GM20431 (cell line): ENCODE measurements at regions not wholly inside any gene's neighbourhood (a gene's known extent, or its start where the extent isn't known, plus 50 kb on each side); places are given as distances from the start of the nearest gene placed in this dataset.
"Not testable (repeated sequence)": the region's sequence is repeated elsewhere in the genome, so short reads cannot be mapped to it uniquely, and the experiment has no call there.

Source experiments
- in situ Hi-C: fragments of 300-500 bp; cut with MseI, MboI; formaldehyde crosslinking; loops from one replicate; pipeline ENCODE4 v1.15.0; 2020; ENCODE audit warnings: low sequenced_read_pairs; ENCODE audit not compliant: unreplicated experiment

- in situ Hi-C loops, result no loop called here
Observed at GRCh38 chr5:91288118-91288916, 94.8 kb downstream of the ARRDC3 start.

- in situ Hi-C loops, result not testable (repeated sequence)
Observed at GRCh38 chr5:91285062-91285461, 98.1 kb downstream of the ARRDC3 start.

- in situ Hi-C loops, result no loop called here
Observed at GRCh38 chr5:91283899-91284298, 99.2 kb downstream of the ARRDC3 start.

GRCh38 chr5:91283326-91283725, 99.8 kb downstream of the ARRDC3 start:
- in situ Hi-C loops, result no loop called here

- in situ Hi-C loops, result no loop called here
Observed at GRCh38 chr5:91282210-91282609, 100.9 kb downstream of the ARRDC3 start.

GRCh38 chr5:91281401-91281800, 101.7 kb downstream of the ARRDC3 start:
- in situ Hi-C loops, result no loop called here

GRCh38 chr5:91280362-91281269, 102.5 kb downstream of the ARRDC3 start:
- in situ Hi-C loops, result no loop called here

GRCh38 chr5:91277840-91278239, 105.3 kb downstream of the ARRDC3 start:
- in situ Hi-C loops, result no loop called here

- in situ Hi-C loops, result no loop called here
Observed at GRCh38 chr5:91277093-91277626, 106.0 kb downstream of the ARRDC3 start.

GRCh38 chr5:91272858-91273257, 110.3 kb downstream of the ARRDC3 start:
- in situ Hi-C loops, result no loop called here

GRCh38 chr5:91271999-91272398, 111.1 kb downstream of the ARRDC3 start:
- in situ Hi-C loops, result no loop called here

GRCh38 chr5:91269198-91269597, 113.9 kb downstream of the ARRDC3 start:
- in situ Hi-C loops, result no loop called here

- in situ Hi-C loops, result no loop called here
Observed at GRCh38 chr5:91266184-91266705, 116.9 kb downstream of the ARRDC3 start.

GRCh38 chr5:91264311-91265051, 118.6 kb downstream of the ARRDC3 start:
- in situ Hi-C loops, result no loop called here

- in situ Hi-C loops, result no loop called here
Observed at GRCh38 chr5:91263898-91264297, 119.2 kb downstream of the ARRDC3 start.

- in situ Hi-C loops, result no loop called here
Observed at GRCh38 chr5:91257301-91257700, 125.8 kb downstream of the ARRDC3 start.

GRCh38 chr5:91256142-91256524, 127.0 kb downstream of the ARRDC3 start:
- in situ Hi-C loops, result no loop called here

- in situ Hi-C loops, result no loop called here
Observed at GRCh38 chr5:91255396-91256141, 127.5 kb downstream of the ARRDC3 start.

GRCh38 chr5:91252916-91253315, 130.2 kb downstream of the ARRDC3 start:
- in situ Hi-C loops, result no loop called here
